ENCODE measurements at regions not wholly inside any gene's neighbourhood (a gene's known extent, or its start where the extent isn't known, plus 50 kb on each side); places are given as distances from the start of the nearest gene placed in this dataset.
"Not testable (repeated sequence)": the region's sequence is repeated elsewhere in the genome, so short reads cannot be mapped to it uniquely, and the experiment has no call there.

DNA sequence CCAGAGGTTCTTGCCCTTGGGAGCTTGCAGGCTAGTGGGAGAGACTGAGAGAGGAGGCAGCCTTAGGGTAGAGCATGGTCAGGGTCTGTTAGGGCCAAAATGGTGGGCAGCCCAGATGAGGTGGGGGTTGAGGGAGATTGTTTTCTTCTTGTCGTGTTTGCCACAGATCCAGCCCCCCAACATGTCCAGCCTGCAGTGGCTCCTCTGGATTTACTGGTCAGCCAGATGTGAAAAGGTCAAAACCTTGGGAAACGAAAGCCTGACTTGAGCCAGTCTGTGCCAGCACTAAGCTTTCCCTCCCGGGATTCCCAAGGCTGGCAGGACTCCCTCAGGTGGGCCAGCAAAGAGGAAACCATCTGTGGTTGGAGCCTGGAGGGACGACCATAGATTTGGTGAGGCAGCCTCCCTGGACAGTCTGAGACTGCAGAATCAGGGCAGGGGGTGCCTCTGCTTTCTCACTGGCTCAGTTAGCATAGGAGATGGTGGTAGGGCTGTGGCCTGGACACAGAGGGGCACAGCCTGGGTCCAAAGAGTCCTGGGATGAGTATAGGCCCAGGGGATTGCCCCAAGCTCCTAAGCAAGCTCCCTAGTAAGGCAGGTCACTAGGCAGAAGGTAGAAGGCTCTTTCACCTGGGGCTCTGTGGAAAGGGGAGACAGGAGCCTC, 51.2 kb upstream of the PRR23C start:
- no peak for DNase-seq (ENCODE audit: low spot score)

DNA sequence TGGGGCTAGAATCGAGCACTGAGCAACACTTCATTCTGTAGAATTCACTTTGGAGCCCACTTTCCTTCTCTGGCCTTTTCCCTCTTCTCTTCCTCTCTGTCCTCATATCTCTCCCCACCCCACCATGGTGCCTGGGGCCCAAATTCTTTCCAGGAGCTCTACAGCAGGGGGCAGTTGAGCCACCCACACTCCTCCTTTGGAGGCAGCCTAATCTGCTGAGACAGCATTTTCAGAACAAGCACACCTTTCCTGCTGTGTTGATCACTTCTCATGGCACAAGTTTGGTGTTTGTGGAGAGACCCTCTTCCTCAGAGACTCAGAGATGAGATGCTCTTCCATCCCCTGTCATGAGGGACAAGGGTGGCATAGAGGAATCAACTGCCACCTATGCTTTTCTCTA, 52.0 kb upstream of the PRR23C start:
- no peak for DNase-seq (ENCODE audit: low spot score)

DNA sequence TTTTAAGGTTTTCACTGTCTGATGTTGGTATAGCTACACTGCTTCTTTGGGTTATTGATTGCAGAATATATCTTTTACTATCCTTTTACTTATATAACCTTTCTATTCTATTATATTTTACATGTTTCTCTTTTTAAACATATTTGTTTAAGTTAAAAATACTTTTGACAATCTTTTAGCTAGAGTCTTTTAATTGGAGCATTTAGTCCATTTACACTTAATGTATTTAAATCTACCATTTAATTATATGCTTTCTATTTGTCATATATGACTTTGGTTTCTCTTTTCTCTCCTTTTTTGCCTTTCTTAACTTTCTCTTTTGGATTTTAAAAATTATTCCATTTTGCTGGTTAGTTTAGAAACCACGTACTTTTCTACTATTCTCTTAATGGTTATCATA, 53.7 kb upstream of the PRR23C start:
- DNase-seq (ENCODE audit: low spot score) = no peak

DNA sequence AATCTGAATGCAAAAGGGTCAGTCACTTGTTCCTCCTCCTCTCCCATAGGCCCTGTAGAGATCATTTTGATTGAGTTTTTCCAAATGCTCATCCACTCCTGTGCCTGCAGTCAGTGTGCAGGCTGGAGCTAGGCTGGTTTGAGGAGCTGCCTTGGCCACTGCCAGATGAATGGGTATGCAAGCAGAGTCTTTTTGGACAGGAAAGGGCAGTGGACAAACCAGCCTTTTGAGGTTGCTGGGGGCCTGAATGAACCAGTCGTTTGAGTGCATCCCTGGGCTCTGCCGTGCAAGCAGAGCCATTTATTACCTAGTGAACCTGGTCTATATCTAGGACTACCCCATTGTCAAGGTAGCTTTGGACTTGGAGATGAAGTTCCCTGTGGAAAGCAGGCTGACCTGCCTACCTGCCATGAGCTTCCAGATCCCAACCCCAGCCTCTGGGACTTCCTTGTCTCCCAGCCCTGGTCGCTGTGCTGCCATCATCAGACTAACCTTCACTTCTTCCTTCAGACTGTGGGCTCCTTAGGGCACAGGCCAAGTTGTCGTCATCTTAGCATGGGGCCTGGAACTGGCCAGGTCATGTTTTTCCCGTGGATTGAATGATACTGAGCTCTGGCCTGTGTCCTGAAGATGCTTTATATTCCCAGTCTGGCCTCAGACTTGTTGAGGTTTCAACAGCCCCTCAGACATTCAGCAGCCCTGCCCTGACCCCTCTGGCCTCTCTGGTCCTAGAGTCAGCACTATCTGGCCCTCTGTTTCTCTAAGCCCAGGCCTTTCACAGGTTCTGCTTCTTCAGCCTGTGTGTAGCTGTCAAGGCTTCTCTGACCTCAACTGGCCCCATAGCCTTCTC, 55.5 kb upstream of the PRR23C start:
- DNase-seq (ENCODE audit: low spot score) = no peak

DNA sequence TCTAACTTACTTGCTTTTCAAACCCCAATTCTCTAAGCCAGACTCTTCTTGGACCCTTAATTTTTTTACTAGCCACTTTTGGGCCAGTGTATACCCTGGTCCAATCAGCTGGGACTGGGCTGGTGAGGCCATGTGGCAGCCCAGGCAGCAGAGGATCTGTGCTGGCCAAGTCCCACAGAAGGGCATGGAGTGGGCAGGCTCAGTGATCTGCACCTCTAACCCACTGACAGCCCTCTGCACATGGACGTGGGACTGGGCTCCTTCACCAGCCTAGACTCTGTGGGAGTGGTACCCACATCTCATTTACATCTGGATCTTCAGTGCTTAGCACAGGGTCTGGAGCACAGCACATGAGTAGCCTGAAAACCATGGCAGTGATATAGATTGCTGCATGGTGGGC, 56.1 kb upstream of the PRR23C start:
- DNase-seq (ENCODE audit: low spot score) = no peak

- no peak for DNase-seq (ENCODE audit: low spot score)
These were observed 56.7 kb upstream of the PRR23C start for GRCh38 chr3:139101396-139101795.

GRCh38 chr3:139103484-139103883, 58.8 kb upstream of the PRR23C start:
- DNase-seq (ENCODE audit: low spot score) = no peak

DNA sequence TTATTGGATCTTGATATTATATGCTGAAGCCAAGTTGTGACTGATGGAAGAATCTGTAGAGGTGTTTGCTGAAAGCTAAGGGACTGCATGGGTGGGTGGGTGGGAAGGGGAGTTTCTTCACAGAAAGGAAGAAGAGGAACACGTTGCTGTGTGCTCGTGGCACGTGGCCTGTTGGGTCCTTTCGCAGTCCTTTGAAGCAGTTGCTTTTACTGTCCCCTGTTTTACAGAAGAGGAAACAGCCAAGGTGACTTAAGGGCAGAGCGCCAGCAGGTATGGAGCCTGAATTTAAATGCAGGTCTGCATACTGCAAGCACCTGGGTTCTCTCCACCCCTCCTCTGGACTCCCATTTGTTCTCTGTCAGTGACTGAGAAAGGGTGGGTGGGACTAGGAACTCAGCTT, 59.4 kb upstream of the PRR23C start:
- no peak for DNase-seq (ENCODE audit: low spot score)

DNA sequence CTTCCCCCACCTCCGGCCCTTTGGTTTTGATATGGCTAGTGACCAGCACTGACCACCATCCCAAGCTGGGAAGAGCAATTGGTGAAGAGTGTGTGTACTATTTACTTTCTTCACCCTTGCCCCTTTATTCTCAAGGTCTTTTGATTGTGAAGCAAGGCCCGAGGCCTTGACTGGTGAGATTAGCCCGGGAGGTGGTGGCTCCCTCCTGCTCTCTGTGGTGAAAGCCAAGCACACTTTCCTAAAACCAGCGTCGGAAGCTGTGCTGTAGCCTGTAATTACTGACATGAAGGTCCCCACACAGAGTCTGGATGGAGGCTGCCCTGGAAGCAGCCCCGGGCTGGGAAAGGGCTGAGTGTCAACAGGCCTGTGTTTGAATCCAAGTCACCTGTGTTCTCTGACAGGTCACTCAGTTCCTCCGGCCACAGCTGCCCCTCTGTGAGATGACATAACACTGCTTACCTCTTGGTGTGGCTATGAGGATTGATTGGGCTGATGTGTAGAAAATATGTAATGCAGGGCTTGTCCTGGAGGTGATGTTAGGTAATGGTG, 60.5 kb upstream of the PRR23C start:
- DNase-seq (ENCODE audit: low spot score) = no peak

DNA sequence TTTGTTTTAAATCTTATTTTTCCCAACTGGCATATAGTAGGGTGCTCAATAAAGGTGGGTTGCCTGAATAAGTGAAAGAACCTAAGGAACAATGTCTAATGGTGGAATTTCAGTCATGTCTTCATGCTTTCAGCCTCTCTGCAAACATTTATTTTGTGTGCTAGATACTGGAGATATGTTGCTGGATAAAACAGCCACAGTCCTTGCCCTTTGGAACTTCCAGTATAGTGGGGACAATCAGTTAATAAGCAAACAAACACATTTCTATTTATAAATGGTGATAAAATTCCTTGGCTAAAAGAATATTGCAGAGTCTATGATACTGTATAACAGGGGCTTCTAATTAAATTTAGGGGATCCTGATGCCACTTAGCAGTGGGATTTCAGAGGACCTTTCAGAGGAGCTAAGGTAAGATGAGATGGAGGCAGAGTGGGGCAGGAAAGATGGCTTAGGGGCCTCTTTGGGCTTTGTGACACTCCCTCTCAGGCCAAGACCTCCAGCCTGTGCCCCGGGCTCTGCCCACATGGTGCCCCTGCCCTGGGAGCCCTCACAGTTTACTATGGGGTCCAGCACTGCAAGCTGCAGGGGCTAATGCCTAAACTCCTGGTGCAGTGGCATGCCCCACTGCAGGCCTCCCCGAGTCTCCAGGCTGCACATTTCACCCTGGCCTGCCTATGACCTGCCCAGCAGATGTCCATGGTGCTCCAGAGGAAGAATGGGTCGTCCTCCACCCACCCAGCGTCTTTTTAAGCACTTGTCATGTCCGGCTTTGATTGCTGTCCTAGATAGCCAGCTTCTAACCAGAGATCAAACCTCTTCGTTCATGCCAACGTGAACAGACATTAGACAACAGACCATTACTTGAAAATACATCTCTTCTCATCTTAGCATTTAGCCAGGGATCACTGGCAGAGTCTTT, 61.6 kb upstream of the PRR23C start:
- DNase-seq (ENCODE audit: low spot score) = no peak

DNA sequence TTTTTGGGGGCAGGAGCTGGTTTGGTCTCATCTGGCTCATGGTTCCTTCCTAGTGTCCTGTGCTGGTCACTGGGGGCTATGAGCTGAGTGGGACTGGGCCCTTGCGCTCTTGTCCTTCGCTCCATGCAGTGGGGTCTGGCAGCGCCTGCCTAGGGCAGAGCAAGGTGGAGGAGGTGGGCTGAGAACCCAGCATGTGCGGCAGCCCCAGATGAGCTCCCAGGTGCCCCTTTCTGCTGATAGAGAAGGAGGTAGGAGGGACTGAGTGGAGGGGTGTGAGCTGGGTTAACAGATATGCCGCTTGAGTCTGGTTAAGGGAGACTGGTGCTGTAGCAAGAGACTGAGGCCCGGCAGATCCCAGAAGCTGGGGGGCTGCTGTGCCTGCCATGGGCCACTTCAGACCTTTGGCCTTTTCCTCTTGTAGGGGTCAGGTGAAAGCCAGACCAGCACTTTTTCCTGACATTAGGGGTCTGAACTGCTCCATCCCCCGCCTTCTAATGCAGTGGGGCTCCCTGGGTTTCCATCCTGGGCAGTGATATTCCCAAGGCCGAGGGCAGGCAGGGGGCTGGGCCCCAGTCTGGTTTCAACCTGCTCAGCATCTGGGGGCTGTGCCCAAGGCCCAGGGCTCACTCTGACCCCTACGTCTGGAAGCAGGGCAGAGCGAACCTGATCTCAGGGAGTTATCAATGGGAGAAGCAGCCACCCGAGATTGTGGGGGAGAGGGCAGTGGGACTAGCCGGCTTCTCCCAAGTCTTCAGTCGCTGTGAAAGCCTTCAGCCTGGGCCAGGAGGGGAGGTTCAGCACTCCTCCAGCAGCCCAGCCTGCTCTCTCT, 62.9 kb upstream of the PRR23C start:
- no peak for DNase-seq (ENCODE audit: low spot score)

GRCh38 chr3:139108253-139108969, 63.7 kb upstream of the PRR23C start:
- DNase-seq (ENCODE audit: low spot score) = no peak

GRCh38 chr3:139109271-139109670, 64.6 kb upstream of the PRR23C start:
- DNase-seq (ENCODE audit: low spot score) = no peak

DNA sequence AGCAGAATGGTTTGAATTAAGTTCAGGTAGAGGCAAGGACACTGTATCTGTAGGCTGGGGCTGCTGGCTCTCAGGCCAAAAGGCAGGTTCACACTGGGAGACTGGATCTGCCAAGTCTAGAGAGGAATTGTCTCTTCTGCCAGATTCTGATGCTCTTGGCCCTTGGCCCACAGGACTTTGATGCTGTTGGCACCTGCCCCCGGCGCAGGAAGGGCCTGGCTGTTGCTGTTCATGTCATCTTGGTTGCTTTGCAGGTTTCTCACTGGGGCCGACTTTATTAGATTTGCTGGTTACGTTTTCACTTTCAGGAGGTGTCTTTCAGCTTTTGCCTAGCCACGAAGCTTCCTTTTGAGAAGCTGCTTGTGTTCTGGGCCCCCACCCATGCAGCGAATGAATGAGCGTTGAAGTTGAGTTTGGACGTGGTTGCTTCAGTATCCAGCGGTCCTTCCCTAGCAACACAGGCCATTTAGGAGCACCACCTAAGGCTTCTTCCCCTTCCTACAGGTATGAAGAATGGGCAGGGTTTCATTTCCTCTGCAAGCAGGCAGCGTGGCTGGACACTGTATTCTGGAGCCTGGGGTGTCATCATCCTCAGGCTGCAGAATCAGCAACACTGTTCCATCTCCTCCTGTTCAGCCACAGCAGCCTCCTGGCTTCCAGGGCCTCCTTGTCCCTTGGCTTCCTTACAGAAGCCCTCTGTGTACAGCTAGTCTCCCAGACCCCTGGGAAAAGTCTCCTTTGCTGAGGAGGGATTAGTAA, 65.6 kb upstream of the PRR23C start:
- no peak for DNase-seq (ENCODE audit: low spot score)

GRCh38 chr3:139110929-139111328, 66.2 kb upstream of the PRR23C start:
- DNase-seq (ENCODE audit: low spot score) = not testable (repeated sequence)

DNA sequence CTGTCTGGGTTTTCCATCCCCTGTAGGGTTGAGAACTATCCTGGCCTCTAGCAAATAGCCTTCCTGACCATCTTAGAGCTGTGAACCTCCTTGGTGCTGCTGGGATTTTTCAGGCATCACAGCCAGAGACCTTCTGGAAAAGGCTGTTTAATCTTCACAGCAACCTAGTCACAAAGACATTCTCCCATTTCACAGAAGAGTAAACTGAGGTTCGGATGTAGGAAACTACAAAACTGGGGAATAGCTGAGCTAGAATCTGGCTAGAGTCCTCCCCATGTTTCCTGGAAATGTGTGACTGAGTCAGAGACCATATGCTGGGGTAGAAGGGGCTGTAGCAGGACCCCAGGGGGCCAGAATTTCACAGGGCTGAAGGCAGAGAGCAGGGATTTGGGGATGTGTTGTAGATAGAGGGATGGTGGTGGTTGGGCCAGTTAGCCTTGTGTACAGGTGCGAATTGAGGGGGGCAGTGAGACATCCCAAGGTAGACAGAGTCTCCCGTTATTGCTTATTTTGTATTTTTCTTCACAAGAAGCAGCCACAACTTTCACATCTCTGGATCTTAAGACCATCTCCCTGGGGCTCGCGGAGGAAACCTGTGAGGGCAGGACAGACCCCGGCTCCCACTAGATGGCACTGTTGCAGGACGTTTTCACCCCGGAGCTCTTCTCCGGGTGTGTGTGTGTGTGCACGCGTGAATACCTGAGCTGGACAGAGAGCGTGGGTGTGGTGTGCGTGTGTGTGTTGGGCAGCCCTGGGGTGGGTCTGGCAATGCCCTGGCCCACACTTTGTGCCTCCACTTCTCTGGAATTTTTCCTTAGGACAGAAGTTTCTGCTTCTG, 66.9 kb upstream of the PRR23C start:
- DNase-seq (ENCODE audit: low spot score) = peak; percentile 45

DNA sequence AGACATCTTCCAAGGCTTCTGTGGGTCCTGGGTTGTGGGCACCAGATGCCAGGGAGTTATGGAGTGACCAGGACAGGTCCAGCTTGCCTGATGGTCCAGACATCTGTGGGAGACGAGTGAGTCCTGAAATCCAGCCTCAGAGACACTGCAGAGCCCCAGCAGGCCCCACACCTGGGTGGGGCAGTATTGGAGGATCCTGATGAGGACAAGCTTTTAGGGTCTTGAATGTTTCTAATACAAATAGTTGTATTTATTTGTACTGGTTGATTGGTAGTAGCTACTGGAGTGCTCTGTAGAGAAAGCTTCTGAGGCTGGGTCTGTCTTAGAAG, 67.5 kb upstream of the PRR23C start:
- DNase-seq (ENCODE audit: low spot score) = no peak

- DNase-seq (ENCODE audit: low spot score) = no peak
These were observed 68.7 kb upstream of the PRR23C start for GRCh38 chr3:139113231-139113992.
